ENCODE measurements at regions not wholly inside any gene's neighbourhood (a gene's known extent, or its start where the extent isn't known, plus 50 kb on each side); places are given as distances from the start of the nearest gene placed in this dataset.

DNA sequence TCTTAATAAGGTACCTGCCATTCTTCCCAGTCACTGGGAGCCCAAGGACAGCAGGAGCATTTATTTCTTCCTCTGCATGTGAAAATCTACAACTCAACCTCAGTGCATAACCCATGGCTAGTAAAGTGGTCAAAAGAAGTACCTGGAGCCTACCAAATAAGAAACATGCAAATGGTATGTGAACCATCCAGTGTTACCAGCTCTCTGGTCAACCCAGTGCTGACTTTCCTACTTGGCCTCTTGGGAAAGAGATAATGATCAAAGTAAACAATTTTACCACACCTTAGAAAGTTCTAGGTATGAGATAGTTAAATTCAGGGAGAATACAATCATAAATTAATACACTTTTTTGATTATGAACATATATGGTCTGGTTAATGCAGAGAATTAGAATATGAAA, 325.6 kb downstream of the ENC1 start:
- H3K9me3 Mint-ChIP-seq (ENCODE audit: unreplicated experiment) = peaks cover 2% of the 10 kb centered on the region
- H3K36me3 Mint-ChIP-seq (ENCODE audit: unreplicated experiment) = peaks cover 7% of the 10 kb centered on the region
- H3K27me3 Mint-ChIP-seq (ENCODE audit: unreplicated experiment) = peaks cover 12% of the 10 kb centered on the region
- TF ChIP-seq, protein P1, sequence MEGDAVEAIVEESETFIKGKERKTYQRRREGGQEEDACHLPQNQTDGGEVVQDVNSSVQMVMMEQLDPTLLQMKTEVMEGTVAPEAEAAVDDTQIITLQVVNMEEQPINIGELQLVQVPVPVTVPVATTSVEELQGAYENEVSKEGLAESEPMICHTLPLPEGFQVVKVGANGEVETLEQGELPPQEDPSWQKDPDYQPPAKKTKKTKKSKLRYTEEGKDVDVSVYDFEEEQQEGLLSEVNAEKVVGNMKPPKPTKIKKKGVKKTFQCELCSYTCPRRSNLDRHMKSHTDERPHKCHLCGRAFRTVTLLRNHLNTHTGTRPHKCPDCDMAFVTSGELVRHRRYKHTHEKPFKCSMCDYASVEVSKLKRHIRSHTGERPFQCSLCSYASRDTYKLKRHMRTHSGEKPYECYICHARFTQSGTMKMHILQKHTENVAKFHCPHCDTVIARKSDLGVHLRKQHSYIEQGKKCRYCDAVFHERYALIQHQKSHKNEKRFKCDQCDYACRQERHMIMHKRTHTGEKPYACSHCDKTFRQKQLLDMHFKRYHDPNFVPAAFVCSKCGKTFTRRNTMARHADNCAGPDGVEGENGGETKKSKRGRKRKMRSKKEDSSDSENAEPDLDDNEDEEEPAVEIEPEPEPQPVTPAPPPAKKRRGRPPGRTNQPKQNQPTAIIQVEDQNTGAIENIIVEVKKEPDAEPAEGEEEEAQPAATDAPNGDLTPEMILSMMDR (IDR thresholded peaks at IDR 0.05; ENCODE audit: partially characterized antibody, unreplicated experiment) = no peak
- no peak overlapping the region for H3K27ac Mint-ChIP-seq (ENCODE audit: unreplicated experiment)
- peaks cover 45% of the 10 kb centered on the region for H3K4me1 Mint-ChIP-seq (ENCODE audit: low read depth, unreplicated experiment)
- no peak overlapping the region for H3K4me3 Mint-ChIP-seq (ENCODE audit: unreplicated experiment)
- no peak for DNase-seq

DNA sequence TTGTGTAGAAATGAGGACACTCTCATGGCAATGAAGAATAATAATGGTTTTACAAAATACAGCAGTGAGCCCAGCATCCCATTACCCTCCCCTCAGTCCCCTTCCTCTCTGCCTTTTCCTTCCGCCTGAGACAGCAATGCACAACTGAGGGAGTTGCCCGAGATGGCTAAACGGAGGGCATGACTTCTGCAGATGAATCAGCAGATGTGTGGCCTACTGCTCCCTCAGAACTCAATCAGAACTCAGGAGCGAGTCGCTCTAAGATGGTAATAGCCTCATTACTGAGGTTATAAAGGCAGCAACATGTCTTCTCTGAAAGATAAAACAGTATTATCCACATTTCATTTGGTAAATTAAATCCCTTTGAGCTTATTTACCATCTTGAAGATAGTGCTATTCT, 326.6 kb downstream of the ENC1 start:
- H3K36me3 Mint-ChIP-seq (ENCODE audit: unreplicated experiment) = peaks cover 7% of the 10 kb centered on the region
- H3K4me1 Mint-ChIP-seq (ENCODE audit: low read depth, unreplicated experiment) = peaks cover 45% of the 10 kb centered on the region
- no peak overlapping the region for H3K4me3 Mint-ChIP-seq (ENCODE audit: unreplicated experiment)
- peaks cover 2% of the 10 kb centered on the region for H3K9me3 Mint-ChIP-seq (ENCODE audit: unreplicated experiment)
- no peak for DNase-seq
- no peak overlapping the region for H3K27ac Mint-ChIP-seq (ENCODE audit: unreplicated experiment)
- peaks cover 12% of the 10 kb centered on the region for H3K27me3 Mint-ChIP-seq (ENCODE audit: unreplicated experiment)
- TF ChIP-seq, protein P1 (IDR thresholded peaks at IDR 0.05; ENCODE audit: partially characterized antibody, unreplicated experiment) = no peak

DNA sequence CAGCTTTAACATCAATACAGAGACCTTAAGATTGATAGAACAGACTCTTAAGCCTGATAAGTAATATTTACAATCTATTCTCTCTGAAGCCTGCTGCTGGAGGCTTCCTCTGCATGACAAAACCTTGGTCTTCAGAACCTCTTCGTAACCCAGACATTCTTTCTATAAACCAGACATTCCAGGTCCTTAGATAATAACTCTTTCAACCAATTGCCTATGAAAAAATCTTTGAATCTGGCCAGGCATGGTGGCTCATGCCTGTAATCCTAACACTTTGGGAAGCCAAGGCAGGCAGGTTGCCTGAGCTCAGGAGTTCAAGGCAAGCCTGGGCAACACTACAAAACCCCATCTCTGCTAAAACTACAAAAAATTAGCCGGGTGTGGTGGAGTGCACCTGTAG, 327.8 kb downstream of the ENC1 start:
- no peak for DNase-seq
- peaks cover 2% of the 10 kb centered on the region for H3K9me3 Mint-ChIP-seq (ENCODE audit: unreplicated experiment)
- peaks cover 12% of the 10 kb centered on the region for H3K27me3 Mint-ChIP-seq (ENCODE audit: unreplicated experiment)
- no peak overlapping the region for H3K4me3 Mint-ChIP-seq (ENCODE audit: unreplicated experiment)
- peaks cover 44% of the 10 kb centered on the region for H3K4me1 Mint-ChIP-seq (ENCODE audit: low read depth, unreplicated experiment)
- TF ChIP-seq, protein P1 (IDR thresholded peaks at IDR 0.05; ENCODE audit: partially characterized antibody, unreplicated experiment) = no peak
- peaks cover 7% of the 10 kb centered on the region for H3K36me3 Mint-ChIP-seq (ENCODE audit: unreplicated experiment)
- H3K27ac Mint-ChIP-seq (ENCODE audit: unreplicated experiment) = peak overlapping the region; percentile 90

DNA sequence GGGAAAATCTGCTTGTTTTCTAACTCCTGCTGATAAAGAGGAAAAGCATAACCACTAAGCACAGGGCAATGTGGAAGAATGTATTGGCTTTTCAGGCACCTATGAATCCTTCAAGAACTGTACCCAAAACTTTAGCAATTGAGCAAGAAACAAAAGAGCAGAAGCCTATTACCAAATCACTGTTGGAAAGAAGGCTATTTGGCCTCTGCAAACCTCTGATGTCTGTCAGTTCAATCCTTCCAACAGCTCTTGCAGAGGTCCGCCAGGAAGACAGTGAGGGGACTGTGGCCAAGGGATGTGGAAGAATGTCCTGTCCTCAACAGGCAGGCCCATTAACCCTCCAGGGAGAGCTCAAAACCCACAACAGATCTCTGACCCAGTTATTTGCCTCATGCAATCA, 328.6 kb downstream of the ENC1 start:
- Mint-ChIP-seq H3K27me3 (ENCODE audit: unreplicated experiment) (peaks cover 11% of the 10 kb centered on the region), H3K9me3 (ENCODE audit: unreplicated experiment) (peaks cover 2% of the 10 kb centered on the region), H3K4me1 (ENCODE audit: low read depth, unreplicated experiment) (peaks cover 44% of the 10 kb centered on the region), H3K36me3 (ENCODE audit: unreplicated experiment) (peaks cover 6% of the 10 kb centered on the region), H3K27ac (ENCODE audit: unreplicated experiment) (peak overlapping the region; percentile 90), H3K4me3 (ENCODE audit: unreplicated experiment) (no peak overlapping the region)
- no peak for DNase-seq
- TF ChIP-seq, protein P1 (IDR thresholded peaks at IDR 0.05; ENCODE audit: partially characterized antibody, unreplicated experiment) = no peak

GRCh38 chr5:74310997-74311930, 329.3 kb downstream of the ENC1 start:
- no peak for DNase-seq
- Mint-ChIP-seq H3K27ac (ENCODE audit: unreplicated experiment) (peak overlapping the region; percentile 90), H3K4me3 (ENCODE audit: unreplicated experiment) (no peak overlapping the region)

More at GRCh38 chr5:74310997-74311930, 329.3 kb downstream of the ENC1 start:
- Mint-ChIP-seq H3K27me3 (ENCODE audit: unreplicated experiment) (peaks cover 6% of the 10 kb centered on the region), H3K36me3 (ENCODE audit: unreplicated experiment) (peaks cover 3% of the 10 kb centered on the region), H3K9me3 (ENCODE audit: unreplicated experiment) (peaks cover 2% of the 10 kb centered on the region), H3K4me1 (ENCODE audit: low read depth, unreplicated experiment) (peaks cover 38% of the 10 kb centered on the region)
- TF ChIP-seq, protein P1 (IDR thresholded peaks at IDR 0.05; ENCODE audit: partially characterized antibody, unreplicated experiment) = no peak
